GM23248 (cell line): ENCODE measurements at regions not wholly inside any gene's neighbourhood (a gene's known extent, or its start where the extent isn't known, plus 50 kb on each side); places are given as distances from the start of the nearest gene placed in this dataset.

Experiments used
- EZH2 ChIP-seq: fragments of 200-600 bp; sonication (generic); IDR thresholded peaks from 2 replicates; pipeline ENCODE4 v1.6.1; 2018; ENCODE audit warnings: antibody characterized with exemption, mild to moderate bottlenecking; ENCODE audit not compliant: insufficient read depth, poor library complexity, severe bottlenecking
- EZH2phosphoT487 ChIP-seq: fragments of 200-600 bp; sonication (generic); IDR thresholded peaks from 2 replicates; pipeline ENCODE4 v1.6.1; 2018; ENCODE audit warnings: antibody characterized with exemption, moderate library complexity, mild to moderate bottlenecking, low read depth; ENCODE audit not compliant: insufficient read depth

DNA sequence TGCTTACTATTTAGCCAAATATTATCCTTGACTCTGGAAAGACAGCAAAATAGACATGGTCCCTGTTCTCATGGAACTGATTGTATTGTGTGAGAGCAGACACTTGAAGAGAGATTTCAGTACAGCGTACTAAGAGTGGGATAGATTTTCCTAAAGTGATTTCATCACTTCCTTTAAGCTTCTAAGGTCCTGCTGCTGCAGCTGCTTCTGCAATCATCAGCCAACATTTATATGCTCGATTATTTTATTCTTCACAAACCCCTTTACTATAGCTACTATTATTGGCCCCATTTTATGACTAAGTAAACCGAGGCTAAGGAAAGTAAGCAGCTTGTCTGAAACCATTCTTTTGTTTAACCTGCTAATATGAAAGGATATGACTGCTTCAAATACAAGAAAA, 137.7 kb downstream of the SPATA31D1 start:
- no peak for TF ChIP-seq EZH2
- TF ChIP-seq EZH2phosphoT487: no peak
